Upper lobe of right lung (tissue), 1 donor: ENCODE measurements at regions not wholly inside any gene's neighbourhood (a gene's known extent, or its start where the extent isn't known, plus 50 kb on each side); places are given as distances from the start of the nearest gene placed in this dataset.

ENCODE experiments used
- ATAC-seq: fragments of 200-7000 bp; cut with Tn5 transposase; one replicate; pipeline ENCODE4 v1.9.1; 2020; ENCODE audit warnings: mild to moderate bottlenecking, moderate library complexity
- DNase-seq: peaks from one replicate; pipeline ENCODE4 v3.0.0-alpha.2; 2020
- H3K27ac ChIP-seq: fragments of 200-600 bp; one replicate; pipeline ENCODE4 v1.8.0; 2022
- H3K27me3 ChIP-seq: fragments of 200-600 bp; one replicate; pipeline ENCODE4 v1.8.0; 2022; ENCODE audit warnings: mild to moderate bottlenecking
- H3K36me3 ChIP-seq: fragments of 200-600 bp; one replicate; pipeline ENCODE4 v1.8.0; 2022
- H3K4me1 ChIP-seq: fragments of 200-600 bp; one replicate; pipeline ENCODE4 v1.8.0; 2022
- H3K4me3 ChIP-seq: fragments of 200-600 bp; one replicate; pipeline ENCODE4 v1.8.0; 2022; ENCODE audit warnings: mild to moderate bottlenecking
- H3K9me3 ChIP-seq: fragments of 200-600 bp; one replicate; pipeline ENCODE4 v1.8.0; 2022
- intact Hi-C: fragments of 100-400 bp; cut with DNase I; formaldehyde crosslinking; loops from one replicate; pipeline ENCODE4 v1.11.0; 2022
- TF ChIP-seq, protein P1 (sequence below): fragments of 200-600 bp; IDR thresholded peaks from one replicate; pipeline ENCODE4 v1.8.0; 2022; ENCODE audit warnings: antibody characterized with exemption
- donor health status: DM: no; HTN: yes; CAD: no; lungs with severe emphysema.

- Histone ChIP-seq H3K4me3 (no peak overlapping the region), H3K27me3 (no peaks in the 10 kb centered on the region), H3K9me3 (no peaks in the 10 kb centered on the region), H3K4me1 (peaks cover 7% of the 10 kb centered on the region), H3K27ac (no peak overlapping the region), H3K36me3 (peaks cover 6% of the 10 kb centered on the region)
- TF ChIP-seq, protein P1, sequence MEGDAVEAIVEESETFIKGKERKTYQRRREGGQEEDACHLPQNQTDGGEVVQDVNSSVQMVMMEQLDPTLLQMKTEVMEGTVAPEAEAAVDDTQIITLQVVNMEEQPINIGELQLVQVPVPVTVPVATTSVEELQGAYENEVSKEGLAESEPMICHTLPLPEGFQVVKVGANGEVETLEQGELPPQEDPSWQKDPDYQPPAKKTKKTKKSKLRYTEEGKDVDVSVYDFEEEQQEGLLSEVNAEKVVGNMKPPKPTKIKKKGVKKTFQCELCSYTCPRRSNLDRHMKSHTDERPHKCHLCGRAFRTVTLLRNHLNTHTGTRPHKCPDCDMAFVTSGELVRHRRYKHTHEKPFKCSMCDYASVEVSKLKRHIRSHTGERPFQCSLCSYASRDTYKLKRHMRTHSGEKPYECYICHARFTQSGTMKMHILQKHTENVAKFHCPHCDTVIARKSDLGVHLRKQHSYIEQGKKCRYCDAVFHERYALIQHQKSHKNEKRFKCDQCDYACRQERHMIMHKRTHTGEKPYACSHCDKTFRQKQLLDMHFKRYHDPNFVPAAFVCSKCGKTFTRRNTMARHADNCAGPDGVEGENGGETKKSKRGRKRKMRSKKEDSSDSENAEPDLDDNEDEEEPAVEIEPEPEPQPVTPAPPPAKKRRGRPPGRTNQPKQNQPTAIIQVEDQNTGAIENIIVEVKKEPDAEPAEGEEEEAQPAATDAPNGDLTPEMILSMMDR: no peak
- ATAC-seq (no peak), DNase-seq (no peak)
- intact Hi-C loops: no loop called here
Observed at GRCh38 chr6:144401736-144402733, 116.9 kb downstream of the UTRN start.

GRCh38 chr6:144402750-144403149 lies 117.6 kb downstream of the UTRN start:
- Histone ChIP-seq H3K27ac (no peak overlapping the region), H3K27me3 (no peaks in the 10 kb centered on the region)
- ATAC-seq: no peak

GRCh38 chr6:144405163-144405562 lies 120.0 kb downstream of the UTRN start:
- no peak for ATAC-seq
- TF ChIP-seq, protein P1: no peak
- intact Hi-C loops: no loop called here
- H3K9me3 ChIP-seq: no peaks in the 10 kb centered on the region
- H3K27me3 ChIP-seq: no peaks in the 10 kb centered on the region
- no peak for DNase-seq
- H3K4me3 ChIP-seq: no peak overlapping the region
- H3K4me1 ChIP-seq: peaks cover 22% of the 10 kb centered on the region
- H3K27ac ChIP-seq: no peak overlapping the region
- H3K36me3 ChIP-seq: peaks cover 6% of the 10 kb centered on the region

More at GRCh38 chr6:144402750-144403149, 117.6 kb downstream of the UTRN start:
- Histone ChIP-seq H3K9me3 (no peaks in the 10 kb centered on the region), H3K36me3 (peaks cover 6% of the 10 kb centered on the region), H3K4me3 (no peak overlapping the region), H3K4me1 (peaks cover 10% of the 10 kb centered on the region)
- TF ChIP-seq, protein P1: no peak
- DNase-seq: no peak
- intact Hi-C loops: no loop called here

- Histone ChIP-seq H3K27ac (no peak overlapping the region), H3K27me3 (no peaks in the 10 kb centered on the region), H3K4me1 (peaks cover 26% of the 10 kb centered on the region), H3K9me3 (no peaks in the 10 kb centered on the region), H3K36me3 (peaks cover 6% of the 10 kb centered on the region), H3K4me3 (no peak overlapping the region)
- TF ChIP-seq, protein P1: no peak
- intact Hi-C loops: no loop called here
- ATAC-seq (no peak), DNase-seq (no peak)
Observed at GRCh38 chr6:144406796-144407195, 121.7 kb downstream of the UTRN start.

GRCh38 chr6:144408161-144408560 lies 123.0 kb downstream of the UTRN start:
- peaks cover 30% of the 10 kb centered on the region for H3K4me1 ChIP-seq
- no peak for ATAC-seq
- no peaks in the 10 kb centered on the region for H3K9me3 ChIP-seq

More at GRCh38 chr6:144408161-144408560, 123.0 kb downstream of the UTRN start:
- Histone ChIP-seq H3K27ac (no peak overlapping the region), H3K4me3 (no peak overlapping the region), H3K27me3 (no peaks in the 10 kb centered on the region), H3K36me3 (peaks cover 4% of the 10 kb centered on the region)
- intact Hi-C loops: no loop called here
- TF ChIP-seq, protein P1: no peak
- no peak for DNase-seq
